IMR-90 (cell line): ENCODE measurements at regions not wholly inside any gene's neighbourhood (a gene's known extent, or its start where the extent isn't known, plus 50 kb on each side); places are given as distances from the start of the nearest gene placed in this dataset.

Source experiments
- ATAC-seq: fragments of 200-7000 bp; cut with Tn5 transposase; 2 replicates; pipeline ENCODE4 v1.9.1; 2020; ENCODE audit warnings: low read depth, mild to moderate bottlenecking, moderate library complexity
- BruUV-seq: library from RNA; stranded (reverse); fragments of 400-500 nt; replicated peaks from 2 replicates; lab custom pipeline; 2021; lab: Mats Ljungman, UMichigan
- CTCF ChIA-PET: fragments of 300-600 bp; formaldehyde crosslinking; extraction: SDS; loops from one replicate; lab custom pipeline; 2021; ENCODE audit warnings: antibody characterized with exemption; lab: Yijun Ruan, JAX
- POLR2A ChIA-PET: fragments of 300-600 bp; sonication (Branson Sonifier 250); formaldehyde crosslinking; loops from one replicate; lab custom pipeline; 2022; ENCODE audit warnings: antibody characterized with exemption; ENCODE audit not compliant: unreplicated experiment; lab: Charles Lee
- DNase-seq: peaks from one replicate; pipeline ENCODE4 v3.0.0; 2013
- H2AFZ ChIP-seq: replicated peaks from 2 replicates; pipeline ENCODE3; 2013; ENCODE audit warnings: low read length, mild to moderate bottlenecking; ENCODE audit not compliant: poor library complexity
- H2AK5ac ChIP-seq: 2 replicates; pipeline ENCODE4 v1.6.1; 2013; ENCODE audit warnings: low read depth, low read length, inconsistent platforms
- H2AK9ac ChIP-seq: replicated peaks from 2 replicates; pipeline ENCODE3; 2013; ENCODE audit warnings: mild to moderate bottlenecking, low read depth, low read length, moderate library complexity; ENCODE audit not compliant: poor library complexity
- H2BK120ac ChIP-seq: 2 replicates; pipeline ENCODE4 v1.6.1; 2013; ENCODE audit warnings: low read depth, low read length, inconsistent platforms
- H2BK15ac ChIP-seq: 3 replicates; pipeline ENCODE4 v1.6.1; 2013; ENCODE audit warnings: low read depth, low read length, inconsistent platforms
- H2BK20ac ChIP-seq: 2 replicates; pipeline ENCODE4 v1.6.1; 2013; ENCODE audit warnings: low read depth, mild to moderate bottlenecking, inconsistent platforms, low read length, moderate library complexity
- H2BK5ac ChIP-seq: 2 replicates; pipeline ENCODE4 v1.6.1; 2013; ENCODE audit warnings: mild to moderate bottlenecking, low read depth, low read length, inconsistent platforms; ENCODE audit not compliant: poor library complexity, severe bottlenecking
- H3K14ac ChIP-seq: replicated peaks from 2 replicates; pipeline ENCODE4 v1.6.1; 2013; ENCODE audit warnings: low read depth, low read length, inconsistent platforms
- H3K18ac ChIP-seq: 2 replicates; pipeline ENCODE4 v1.6.1; 2013; ENCODE audit warnings: low read depth, low read length, control low read depth
- H3K23ac ChIP-seq: 2 replicates; pipeline ENCODE4 v1.6.1; 2013; ENCODE audit warnings: low read depth, low read length, inconsistent platforms
- H3K27ac ChIP-seq: 2 replicates; pipeline ENCODE4 v1.5.1; 2013; ENCODE audit warnings: mild to moderate bottlenecking, control low read depth, low read length; ENCODE audit not compliant: insufficient read depth
- H3K27me3 ChIP-seq: 2 replicates; pipeline ENCODE4 v1.6.1; 2013; ENCODE audit warnings: low read length; ENCODE audit not compliant: control insufficient read depth, insufficient read depth
- H3K36me3 ChIP-seq: 2 replicates; pipeline ENCODE4 v1.6.1; 2013; ENCODE audit warnings: low read length, mixed read lengths; ENCODE audit not compliant: control insufficient read depth, insufficient read depth
- H3K4ac ChIP-seq: 2 replicates; pipeline ENCODE4 v1.6.1; 2013; ENCODE audit warnings: low read depth, low read length, inconsistent platforms
- H3K4me1 ChIP-seq: 2 replicates; pipeline ENCODE4 v1.6.1; 2013; ENCODE audit warnings: low read length, mixed read lengths; ENCODE audit not compliant: control insufficient read depth, insufficient read depth
- H3K4me2 ChIP-seq: 2 replicates; pipeline ENCODE4 v1.6.1; 2013; ENCODE audit warnings: low read depth, mild to moderate bottlenecking, control low read depth, low read length, moderate library complexity
- H3K4me3 ChIP-seq: 2 replicates; pipeline ENCODE4 v1.5.1; 2013; ENCODE audit warnings: low read depth, mild to moderate bottlenecking, control low read depth, low read length, moderate library complexity; ENCODE audit not compliant: insufficient read depth
- H3K56ac ChIP-seq: 2 replicates; pipeline ENCODE4 v1.6.1; 2013; ENCODE audit warnings: low read length, inconsistent platforms; ENCODE audit not compliant: insufficient read depth; ENCODE audit errors: extremely low read depth
- H3K79me1 ChIP-seq, 2 experiments: 2 replicates each; pipeline ENCODE4 v1.6.1; 2013; ENCODE audit warnings: low read length in 2 of 2, inconsistent platforms in 1 of 2, low read depth in 1 of 2
- H3K9ac ChIP-seq: 2 replicates; pipeline ENCODE4 v1.6.1; 2013; ENCODE audit warnings: low read depth, low read length, control low read depth
- H3K9me1 ChIP-seq: 2 replicates; pipeline ENCODE4 v1.6.1; 2013; ENCODE audit warnings: low read length, inconsistent platforms; ENCODE audit not compliant: insufficient read depth
- H3K9me3 ChIP-seq: 2 replicates; pipeline ENCODE4 v1.6.1; 2013; ENCODE audit warnings: low read length; ENCODE audit not compliant: control insufficient read depth, insufficient read depth
- H4K20me1 ChIP-seq: 2 replicates; pipeline ENCODE4 v1.6.1; 2013; ENCODE audit warnings: low read length, inconsistent platforms; ENCODE audit not compliant: insufficient read depth
- H4K5ac ChIP-seq: 2 replicates; pipeline ENCODE4 v1.6.1; 2013; ENCODE audit warnings: mild to moderate bottlenecking, low read depth, low read length, control low read depth
- H4K8ac ChIP-seq, 2 experiments: 2 replicates each; pipeline ENCODE4 v1.6.1; 2013; ENCODE audit warnings: low read depth in 2 of 2, low read length in 2 of 2, control low read depth in 1 of 2, inconsistent platforms in 1 of 2
- H4K91ac ChIP-seq: 2 replicates; pipeline ENCODE4 v1.6.1; 2013; ENCODE audit warnings: low read depth, low read length, inconsistent platforms; ENCODE audit not compliant: insufficient read depth
- FOS ChIP-seq: fragments of 150-350 bp; IDR thresholded peaks from 2 replicates; pipeline ENCODE4 v1.6.1; 2016; ENCODE audit warnings: low read depth, low read length
- MAZ ChIP-seq: IDR thresholded peaks from 2 replicates; pipeline ENCODE4 v1.6.1; 2012; ENCODE audit warnings: low read depth, mild to moderate bottlenecking, low read length, improper control_type of control experiment, moderate library complexity, borderline replicate concordance
- NFE2L2 ChIP-seq: fragments of 150-350 bp; IDR thresholded peaks from 2 replicates; pipeline ENCODE4 v1.6.1; 2016; ENCODE audit warnings: low read depth, mild to moderate bottlenecking, low read length
- SMC3 ChIP-seq: fragments of 150-350 bp; IDR thresholded peaks from 2 replicates; pipeline ENCODE4 v1.6.1; 2016; ENCODE audit warnings: low read depth, mild to moderate bottlenecking, antibody characterized with exemption, low read length, moderate library complexity
- WGBS, 2 experiments: methylation state at CpG; one replicate each; pipeline versions ENCODE4 v1.1.5 to v1.1.7; 2013; ENCODE audit warnings: missing lambda C conversion rate in 2 of 2; ENCODE audit not compliant: insufficient read length in 1 of 2; ENCODE audit errors: extremely low coverage in 2 of 2; 5-methylcytosine and 5-hydroxymethylcytosine counted together
- dilution Hi-C: fragments of 300-500 bp; cut with HindIII; formaldehyde crosslinking; loops from one replicate; pipeline ENCODE4 v1.14.3; 2018; ENCODE audit warnings: low sequenced_read_pairs; ENCODE audit not compliant: unreplicated experiment
- in situ Hi-C: fragments of 300-500 bp; cut with MboI; formaldehyde crosslinking; loops from 3 replicates; pipeline ENCODE4 v1.14.3; 2019; ENCODE audit warnings: low sequenced_read_pairs, inconsistent platforms, mixed read lengths
- intact Hi-C: fragments of 100-400 bp; cut with micrococcal nuclease; formaldehyde crosslinking; loops from 2 replicates; pipeline ENCODE4 v1.10.0; 2022

DNA sequence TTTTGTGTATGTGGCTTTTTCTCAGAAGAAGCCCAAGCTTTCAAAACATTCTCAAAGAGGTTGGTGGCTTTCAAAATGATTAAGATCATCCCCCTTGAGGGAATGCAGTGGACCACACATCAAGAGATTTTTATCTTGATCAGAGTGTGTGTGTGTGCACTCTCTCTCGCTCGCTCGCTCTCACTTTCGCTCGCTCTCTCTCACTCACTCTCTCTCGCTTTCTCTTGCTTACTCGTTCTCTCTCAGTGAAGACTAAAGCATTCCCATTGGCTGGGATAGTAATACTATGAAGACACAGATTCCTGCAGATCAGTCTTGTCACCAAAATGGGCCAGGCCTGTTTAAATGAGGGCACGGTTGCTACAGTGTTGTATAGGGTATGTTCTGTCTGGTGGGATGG lies 365.7 kb downstream of the EDEM1 start:
- no peak overlapping the region for H3K4ac ChIP-seq

More for the DNA sequence above, 365.7 kb downstream of the EDEM1 start:
- ChIA-PET POLR2A (no interaction called here), CTCF (no interaction called here)
- Histone ChIP-seq H3K9me1 (no peaks in the 10 kb centered on the region), H2BK15ac (no peak overlapping the region), H4K20me1 (no peaks in the 10 kb centered on the region), H3K4me1 (no peaks in the 10 kb centered on the region), H2AK9ac (no peak overlapping the region), H3K36me3 (no peaks in the 10 kb centered on the region), H3K27me3 (no peaks in the 10 kb centered on the region), H4K5ac (no peak overlapping the region), H3K23ac (no peak overlapping the region), H3K4me3 (no peak overlapping the region), H3K9ac (no peak overlapping the region), H2BK120ac (no peak overlapping the region), H2BK5ac (no peak overlapping the region), H2AFZ (no peak overlapping the region), H4K91ac (no peak overlapping the region), H3K18ac (no peak overlapping the region), H3K14ac (no peak overlapping the region), H4K8ac (no peak overlapping the region), H2BK20ac (no peak overlapping the region), H2AK5ac (no peak overlapping the region), H3K27ac (no peak overlapping the region), H3K79me1 (no peaks in the 10 kb centered on the region), H3K4me2 (no peak overlapping the region), H3K9me3 (peaks cover 8% of the 10 kb centered on the region; the same call in 1 of the 2 replicates), H3K56ac (no peak overlapping the region)
- WGBS, 2 experiments: no CpG with 5 or more reads among the region's 8 CpGs
- in situ Hi-C loops (no loop called here), dilution Hi-C loops (no loop called here), intact Hi-C loops (no loop called here)
- no TSS peak for BruUV-seq
- ATAC-seq (no peak), DNase-seq (no peak)
- no peak for TF ChIP-seq NFE2L2
- no peak for TF ChIP-seq FOS
- TF ChIP-seq SMC3: no peak
- no peak for TF ChIP-seq MAZ
